Right ventricle myocardium inferior (tissue), 1 donor: ENCODE measurements at regions not wholly inside any gene's neighbourhood (a gene's known extent, or its start where the extent isn't known, plus 50 kb on each side); places are given as distances from the start of the nearest gene placed in this dataset.
"Not testable (repeated sequence)": the region's sequence is repeated elsewhere in the genome, so short reads cannot be mapped to it uniquely, and the experiment has no call there.

Experiments used
- ATAC-seq: fragments of 200-7000 bp; cut with Tn5 transposase; one replicate; pipeline ENCODE4 v1.9.1; 2020; ENCODE audit warnings: mild to moderate bottlenecking, moderate library complexity
- DNase-seq: peaks from one replicate; pipeline ENCODE4 v3.0.0; 2021; ENCODE audit errors: missing footprints
- intact Hi-C: fragments of 100-400 bp; cut with DNase I; formaldehyde crosslinking; loops from one replicate; pipeline ENCODE4 v1.11.0; 2022
- donor health status: DM: no; HTN: yes; CAD: no; lungs with severe emphysema.

- DNase-seq, intact Hi-C loops, ATAC-seq: not testable (repeated sequence)
Observed at GRCh38 chr14:19052977-19053376, 85.7 kb downstream of the POTEM start.

GRCh38 chr14:19053426-19054050, 86.3 kb downstream of the POTEM start:
- DNase-seq, intact Hi-C loops: not testable (repeated sequence)
- peak; percentile 60 for ATAC-seq

GRCh38 chr14:19054108-19054721, 87.0 kb downstream of the POTEM start:
- intact Hi-C loops, ATAC-seq: not testable (repeated sequence)
- DNase-seq: peak; percentile 27

- DNase-seq, ATAC-seq, intact Hi-C loops: not testable (repeated sequence)
Observed at GRCh38 chr14:19054934-19055333, 87.7 kb downstream of the POTEM start.

- ATAC-seq, intact Hi-C loops: not testable (repeated sequence)
- DNase-seq: peak; percentile 57
Observed at GRCh38 chr14:19059066-19059465, 91.8 kb downstream of the POTEM start.

- ATAC-seq: peak; percentile 79
- intact Hi-C loops, DNase-seq: not testable (repeated sequence)
Observed at GRCh38 chr14:19061689-19062450, 94.6 kb downstream of the POTEM start.

- intact Hi-C loops, ATAC-seq, DNase-seq: not testable (repeated sequence)
Observed at GRCh38 chr14:19068957-19069356, 101.7 kb downstream of the POTEM start.

GRCh38 chr14:19072518-19072917, 105.3 kb downstream of the POTEM start:
- ATAC-seq, intact Hi-C loops, DNase-seq: not testable (repeated sequence)

- ATAC-seq, intact Hi-C loops, DNase-seq: not testable (repeated sequence)
Observed at GRCh38 chr14:19088632-19089031, 121.4 kb downstream of the POTEM start.

- intact Hi-C loops, DNase-seq, ATAC-seq: not testable (repeated sequence)
Observed at GRCh38 chr14:19093227-19093626, 126.0 kb downstream of the POTEM start.

- ATAC-seq, intact Hi-C loops: not testable (repeated sequence)
- DNase-seq: peak; percentile 52
Observed at GRCh38 chr14:19094731-19095130, 127.5 kb downstream of the POTEM start.

- ATAC-seq, DNase-seq, intact Hi-C loops: not testable (repeated sequence)
Observed at GRCh38 chr14:19095167-19095566, 127.9 kb downstream of the POTEM start.

GRCh38 chr14:19096467-19096866, 129.2 kb downstream of the POTEM start:
- peak; percentile 48 for DNase-seq
- ATAC-seq, intact Hi-C loops: not testable (repeated sequence)

- DNase-seq: peak; percentile 60
- ATAC-seq, intact Hi-C loops: not testable (repeated sequence)
Observed at GRCh38 chr14:19096876-19097275, 129.6 kb downstream of the POTEM start.

GRCh38 chr14:19097306-19097705, 130.1 kb downstream of the POTEM start:
- ATAC-seq, intact Hi-C loops: not testable (repeated sequence)
- DNase-seq: peak; percentile 62

GRCh38 chr14:19097750-19098149, 130.5 kb downstream of the POTEM start:
- intact Hi-C loops, ATAC-seq: not testable (repeated sequence)
- peak; percentile 56 for DNase-seq

GRCh38 chr14:19098230-19098629, 131.0 kb downstream of the POTEM start:
- intact Hi-C loops, ATAC-seq: not testable (repeated sequence)
- DNase-seq: peak; percentile 75

- peak; percentile 53 for DNase-seq
- intact Hi-C loops: not testable (repeated sequence)
- ATAC-seq: peak; percentile 11
Observed at GRCh38 chr14:19098732-19099131, 131.5 kb downstream of the POTEM start.

GRCh38 chr14:19099336-19099735, 132.1 kb downstream of the POTEM start:
- ATAC-seq, DNase-seq, intact Hi-C loops: not testable (repeated sequence)
